ENCODE measurements at regions not wholly inside any gene's neighbourhood (a gene's known extent, or its start where the extent isn't known, plus 50 kb on each side); places are given as distances from the start of the nearest gene placed in this dataset.

DNA sequence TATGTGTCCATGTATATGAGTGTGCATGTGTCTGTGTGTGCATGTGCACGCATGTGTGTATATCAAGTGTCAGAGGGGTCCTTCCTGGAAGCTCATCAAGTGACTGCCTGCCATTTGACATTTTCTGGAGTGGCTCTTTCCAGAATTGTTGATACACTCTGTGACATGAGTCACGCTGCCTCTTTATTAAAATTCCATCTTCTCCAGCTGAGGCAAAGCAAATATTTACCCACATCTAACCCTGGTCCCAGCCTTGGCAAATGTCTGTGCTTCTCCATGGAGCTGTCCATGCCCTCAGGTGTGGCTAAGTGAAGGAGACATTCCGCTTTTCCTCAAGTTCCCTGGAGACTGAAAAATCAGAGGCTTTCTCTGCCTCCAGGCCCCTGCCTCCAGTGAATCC is 88.2 kb upstream of the MBNL2 start:
- H2AK5ac ChIP-seq (ENCODE audit: insufficient read length, low read length) = no peak overlapping the region
- no peak overlapping the region for H4K8ac ChIP-seq (replicated peaks; ENCODE audit: insufficient read length, low read depth, low read length)
- no peak overlapping the region for H3K56ac ChIP-seq (ENCODE audit: insufficient read length, low read depth, low read length)
- no peaks in the 10 kb centered on the region for H3K79me2 ChIP-seq (ENCODE audit: insufficient read depth, low read length)
- no peak overlapping the region for H3K23ac ChIP-seq (ENCODE audit: insufficient read length, low read depth, low read length)
- TF ChIP-seq, protein P1, sequence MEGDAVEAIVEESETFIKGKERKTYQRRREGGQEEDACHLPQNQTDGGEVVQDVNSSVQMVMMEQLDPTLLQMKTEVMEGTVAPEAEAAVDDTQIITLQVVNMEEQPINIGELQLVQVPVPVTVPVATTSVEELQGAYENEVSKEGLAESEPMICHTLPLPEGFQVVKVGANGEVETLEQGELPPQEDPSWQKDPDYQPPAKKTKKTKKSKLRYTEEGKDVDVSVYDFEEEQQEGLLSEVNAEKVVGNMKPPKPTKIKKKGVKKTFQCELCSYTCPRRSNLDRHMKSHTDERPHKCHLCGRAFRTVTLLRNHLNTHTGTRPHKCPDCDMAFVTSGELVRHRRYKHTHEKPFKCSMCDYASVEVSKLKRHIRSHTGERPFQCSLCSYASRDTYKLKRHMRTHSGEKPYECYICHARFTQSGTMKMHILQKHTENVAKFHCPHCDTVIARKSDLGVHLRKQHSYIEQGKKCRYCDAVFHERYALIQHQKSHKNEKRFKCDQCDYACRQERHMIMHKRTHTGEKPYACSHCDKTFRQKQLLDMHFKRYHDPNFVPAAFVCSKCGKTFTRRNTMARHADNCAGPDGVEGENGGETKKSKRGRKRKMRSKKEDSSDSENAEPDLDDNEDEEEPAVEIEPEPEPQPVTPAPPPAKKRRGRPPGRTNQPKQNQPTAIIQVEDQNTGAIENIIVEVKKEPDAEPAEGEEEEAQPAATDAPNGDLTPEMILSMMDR (conservative IDR thresholded peaks at IDR 0.05) = no peak
- Mint-ChIP-seq H3K36me3 (ENCODE audit: insufficient read depth in 1 of 3, low read depth in 3 of 3) (no peaks in the 10 kb centered on the region), H3K4me1 (peaks cover 2% of the 10 kb centered on the region in 2 experiments; a peak in 3 of 4 replicates), H3K4me3 (no peak overlapping the region), H3K9me3 (no peaks in the 10 kb centered on the region), H3K27ac (no peak overlapping the region), H3K27me3 (ENCODE audit: low read depth) (peaks cover 62% of the 10 kb centered on the region)
- H3K27ac ChIP-seq (ENCODE audit: insufficient read length, low read depth, low read length) = no peak overlapping the region
- no peak overlapping the region for H3K9ac ChIP-seq (ENCODE audit: extremely low read depth, insufficient read length, low read length)
- H3K27me3 ChIP-seq (ENCODE audit: insufficient read depth, low read length) = no peaks in the 10 kb centered on the region
- no peak overlapping the region for H2BK15ac ChIP-seq (ENCODE audit: low read depth, low read length)
- H3K79me1 ChIP-seq (ENCODE audit: insufficient read depth, low read depth, low read length, poor library complexity, severe bottlenecking) = no peaks in the 10 kb centered on the region
- H2BK5ac ChIP-seq (ENCODE audit: insufficient read length, low read length) = no peak overlapping the region
- no peak overlapping the region for H3T11ph ChIP-seq (ENCODE audit: low read length)
- no peak overlapping the region for H3K18ac ChIP-seq (ENCODE audit: insufficient read length, low read depth, low read length)
- H4K20me1 ChIP-seq (ENCODE audit: control insufficient read depth, insufficient read depth, insufficient read length) = no peaks in the 10 kb centered on the region
- H4K91ac ChIP-seq (ENCODE audit: insufficient read length, low read depth, low read length) = no peak overlapping the region
- no peaks in the 10 kb centered on the region for H3K23me2 ChIP-seq (ENCODE audit: insufficient read length, low read depth, low read length, poor library complexity, severe bottlenecking)
- no peak for DNase-seq
- no peak overlapping the region for H2AFZ ChIP-seq (ENCODE audit: low read length)
- no peak overlapping the region for H4K5ac ChIP-seq (ENCODE audit: insufficient read length, low read depth, low read length)
- H3K4me1 ChIP-seq (ENCODE audit: insufficient read depth, low read length) = no peaks in the 10 kb centered on the region
- whole genome bisulfite sequencing (ENCODE audit: extremely low coverage, insufficient read length, low lambda C conversion rate) = no CpG with 5 or more reads among the region's 3 CpGs
- H3K14ac ChIP-seq (ENCODE audit: insufficient read depth, low read length) = no peak overlapping the region
- no peak overlapping the region for H2BK120ac ChIP-seq (ENCODE audit: low read depth, low read length, poor library complexity, severe bottlenecking)
- no peak overlapping the region for H2BK20ac ChIP-seq (ENCODE audit: low read depth, low read length, poor library complexity, severe bottlenecking)
- H3K4ac ChIP-seq (ENCODE audit: low read depth, low read length) = no peak overlapping the region
- no peaks in the 10 kb centered on the region for H3K9me3 ChIP-seq (ENCODE audit: control insufficient read depth, low read depth, low read length)
- H2BK12ac ChIP-seq (ENCODE audit: insufficient read length, low read depth, low read length) = no peak overlapping the region
- H3K4me2 ChIP-seq (ENCODE audit: insufficient read depth, insufficient read length, low read length) = no peak overlapping the region

Data from H9 (cell line).